HepG2 (cell line): ENCODE measurements at regions not wholly inside any gene's neighbourhood (a gene's known extent, or its start where the extent isn't known, plus 50 kb on each side); places are given as distances from the start of the nearest gene placed in this dataset.

Experiments used
- ATAC-seq: fragments of 200-7000 bp; cut with Tn5 transposase; 3 replicates; pipeline ENCODE4 v1.9.1; 2020; ENCODE audit warnings: mild to moderate bottlenecking, moderate library complexity
- BruUV-seq: library from RNA; stranded (reverse); fragments of 400-500 nt; replicated peaks from 2 replicates; lab custom pipeline; 2021; lab: Mats Ljungman, UMichigan
- CTCF ChIA-PET: fragments of 300-600 bp; formaldehyde crosslinking; extraction: SDS; loops from one replicate; lab custom pipeline; 2021; ENCODE audit warnings: low total read pairs, inconsistent platforms, low intra/inter-chr PET ratio; lab: Yijun Ruan, JAX
- POLR2A ChIA-PET: fragments of 350-600 bp; sonication (Branson Sonifier 250); formaldehyde crosslinking; loops from one replicate; lab custom pipeline; 2020; ENCODE audit warnings: antibody characterized with exemption, inconsistent platforms; lab: Yijun Ruan, JAX
- DNase-seq: peaks from one replicate; pipeline ENCODE4 v3.0.0-alpha.2; 2015; ENCODE audit warnings: low spot score
- FAIRE-seq: peaks from 3 replicates; lab custom pipeline; 2011; peaks lifted over from hg19 to GRCh38; lab: Jason Lieb, UNC
- H2AFZ ChIP-seq: one replicate; pipeline ENCODE4 v1.6.1; 2011; ENCODE audit warnings: low read length, inconsistent platforms
- H3K27ac ChIP-seq: fragments of 300-600 bp; 3 replicates; pipeline ENCODE4 v1.8.0; 2011; ENCODE audit warnings: mixed run types, mild to moderate bottlenecking, mixed read lengths, low read length, inconsistent platforms; ENCODE audit not compliant: insufficient read depth; ENCODE audit errors: extremely low read length
- H3K27me3 ChIP-seq, 2 experiments: fragments of 200-600 bp in 1 of 2; 2 replicates in 1 of 2; 3 replicates in 1 of 2; pipeline versions ENCODE4 v1.6.0 to v1.8.0; 2011; ENCODE audit warnings: low read length in 2 of 2, mild to moderate bottlenecking in 2 of 2, moderate library complexity in 2 of 2, inconsistent platforms in 1 of 2; ENCODE audit not compliant: insufficient read depth in 2 of 2, control insufficient read depth in 1 of 2
- H3K36me3 ChIP-seq, 2 experiments: fragments of 200-600 bp in 1 of 2; replicated peaks in 1 of 2; 2 replicates in 1 of 2; 3 replicates in 1 of 2; pipeline versions ENCODE4 v1.5.1 to v1.8.0; 2011; ENCODE audit warnings: low read length in 2 of 2, inconsistent platforms in 1 of 2; ENCODE audit not compliant: insufficient read depth in 2 of 2, control insufficient read depth in 1 of 2
- H3K4me1 ChIP-seq: 2 replicates; pipeline ENCODE4 v1.5.1; 2012; ENCODE audit warnings: low read length, inconsistent platforms; ENCODE audit not compliant: insufficient read depth
- H3K4me2 ChIP-seq: 2 replicates; pipeline ENCODE4 v1.6.0; 2011; ENCODE audit warnings: low read depth, low read length, inconsistent platforms
- H3K4me3 ChIP-seq, 3 experiments: fragments of 200-600 bp in 1 of 3; sonication (generic), shearing (Covaris generic) in 1 of 3; replicated peaks in 1 of 3; 2 replicates each; pipeline ENCODE4 v1.5.1; 2011 to 2016; ENCODE audit warnings: low read length in 3 of 3, inconsistent platforms in 2 of 3, low read depth in 2 of 3, mild to moderate bottlenecking in 2 of 3, control low read depth in 1 of 3, mixed read lengths in 1 of 3; ENCODE audit not compliant: insufficient read depth in 1 of 3
- H3K79me2 ChIP-seq: one replicate; pipeline ENCODE4 v1.6.1; 2011; ENCODE audit warnings: low read length, inconsistent platforms; ENCODE audit not compliant: insufficient read depth
- H3K9ac ChIP-seq: 2 replicates; pipeline ENCODE4 v1.6.0; 2011; ENCODE audit warnings: mild to moderate bottlenecking, low read depth, low read length, inconsistent platforms; ENCODE audit not compliant: insufficient read depth
- H3K9me3 ChIP-seq: 2 replicates; pipeline ENCODE4 v1.5.1; 2012; ENCODE audit warnings: mild to moderate bottlenecking, low read length
- H4K20me1 ChIP-seq: 2 replicates; pipeline ENCODE4 v1.6.0; 2011; ENCODE audit warnings: inconsistent platforms, mild to moderate bottlenecking, low read length, moderate library complexity; ENCODE audit not compliant: insufficient read depth
- HES4 ChIP-seq: sonication (generic); formaldehyde crosslinking; IDR thresholded peaks from 2 replicates; pipeline ENCODE4 v1.9.0; 2021; ENCODE audit warnings: mild to moderate bottlenecking, missing genetic modification reagents, borderline replicate concordance
- NFATC3 ChIP-seq: sonication (generic); formaldehyde crosslinking; IDR thresholded peaks from 2 replicates; pipeline ENCODE4 v1.5.1; 2020; ENCODE audit warnings: mild to moderate bottlenecking, missing genetic modification reagents
- SMYD3 ChIP-seq: sonication (generic); formaldehyde crosslinking; IDR thresholded peaks from 2 replicates; pipeline ENCODE4 v1.8.1; 2023; ENCODE audit warnings: mild to moderate bottlenecking, missing genetic modification reagents
- ZNF20 ChIP-seq: sonication (generic); formaldehyde crosslinking; IDR thresholded peaks from 2 replicates; pipeline ENCODE4 v1.4.0; 2020; ENCODE audit warnings: mild to moderate bottlenecking, moderate library complexity, missing genetic modification reagents
- ZNF251 ChIP-seq: sonication (generic); formaldehyde crosslinking; IDR thresholded peaks from 2 replicates; pipeline ENCODE4 v1.9.0; 2021; ENCODE audit warnings: mild to moderate bottlenecking, missing genetic modification reagents
- ZNF274 ChIP-seq: sonication (generic); formaldehyde crosslinking; IDR thresholded peaks from 2 replicates; pipeline ENCODE4 v1.5.1; 2020; ENCODE audit warnings: mild to moderate bottlenecking, missing genetic modification reagents
- ZNF558 ChIP-seq: sonication (generic); formaldehyde crosslinking; IDR thresholded peaks from 2 replicates; pipeline ENCODE4 v1.9.0; 2022; ENCODE audit warnings: mild to moderate bottlenecking, missing genetic modification reagents, borderline replicate concordance
- ZNF589 ChIP-seq: sonication (generic); formaldehyde crosslinking; conservative IDR thresholded peaks from 2 replicates; pipeline ENCODE4 v1.8.0; 2022; ENCODE audit warnings: mild to moderate bottlenecking, moderate library complexity, missing genetic modification reagents
- ZNF724P ChIP-seq: sonication (generic); formaldehyde crosslinking; IDR thresholded peaks from 2 replicates; pipeline ENCODE4 v1.8.0; 2022; ENCODE audit warnings: missing genetic modification reagents, borderline replicate concordance
- ZNF776 ChIP-seq: sonication (generic); formaldehyde crosslinking; IDR thresholded peaks from 2 replicates; pipeline ENCODE4 v1.4.0; 2020; ENCODE audit warnings: mild to moderate bottlenecking, missing genetic modification reagents
- ZSCAN12 ChIP-seq: sonication (generic); formaldehyde crosslinking; IDR thresholded peaks from 2 replicates; pipeline ENCODE4 v1.9.0; 2021; ENCODE audit warnings: mild to moderate bottlenecking, missing genetic modification reagents
- in situ Hi-C: cut with HindIII; loops from 2 replicates; pipeline ENCODE4 v1.10.0; 2017; ENCODE audit warnings: low pct_unique_long_range_greater_than_20kb; ENCODE audit not compliant: extremely low pct_ligation_motif_present
- intact Hi-C: fragments of 100-400 bp; cut with micrococcal nuclease; formaldehyde crosslinking; loops from one replicate; pipeline ENCODE4 v1.10.0; 2022; ENCODE audit not compliant: unreplicated experiment
- TF ChIP-seq, protein P1 (sequence below): sonication (generic); formaldehyde crosslinking; IDR thresholded peaks from 2 replicates; pipeline ENCODE4 v1.5.0; 2020; ENCODE audit warnings: missing genetic modification reagents, mild to moderate bottlenecking, borderline replicate concordance
- TF ChIP-seq, protein P2 (sequence below): sonication (generic); formaldehyde crosslinking; IDR thresholded peaks from 2 replicates; pipeline ENCODE4 v1.4.0; 2020; ENCODE audit warnings: mild to moderate bottlenecking, missing genetic modification reagents
- TF ChIP-seq, protein P3 (sequence below): sonication (generic); formaldehyde crosslinking; IDR thresholded peaks from 2 replicates; pipeline ENCODE4 v1.5.0; 2020; ENCODE audit warnings: mild to moderate bottlenecking, missing genetic modification reagents
- TF ChIP-seq, protein P4 (sequence below): IDR thresholded peaks from 2 replicates; pipeline ENCODE4 v1.6.1; 2016; ENCODE audit warnings: mild to moderate bottlenecking, missing biosample characterization, missing genetic modification reagents

DNA sequence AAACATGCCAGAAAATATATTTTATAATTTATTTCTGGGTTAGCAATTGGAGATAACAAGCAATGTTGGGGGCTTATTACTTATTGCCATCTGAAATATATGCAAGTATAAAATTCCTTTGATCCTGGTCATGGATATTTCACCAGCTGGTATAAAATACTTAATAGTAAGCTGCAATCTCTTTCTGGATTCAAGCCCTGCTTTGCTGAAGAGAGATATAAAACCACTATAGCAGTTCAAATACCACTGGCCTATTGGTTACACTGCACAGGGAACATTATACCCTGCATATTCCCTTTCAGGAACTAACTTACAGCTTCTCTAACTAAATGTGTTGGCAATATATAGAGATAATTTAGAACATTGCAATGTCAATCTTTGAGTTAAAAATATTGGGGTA is 546.2 kb upstream of the ATP2B1 start:
- Histone ChIP-seq H3K27me3 (no peaks in the 10 kb centered on the region), H3K79me2 (no peaks in the 10 kb centered on the region), H3K4me3 (no peak overlapping the region), H3K9me3 (peaks cover 20% of the 10 kb centered on the region), H2AFZ (no peak overlapping the region), H3K9ac (no peak overlapping the region), H3K4me2 (no peak overlapping the region), H3K27ac (no peak overlapping the region), H3K4me1 (no peaks in the 10 kb centered on the region), H4K20me1 (no peaks in the 10 kb centered on the region), H3K36me3 (no peaks in the 10 kb centered on the region)
- intact Hi-C loops: no loop called here
- POLR2A ChIA-PET: no interaction called here
- no peak for DNase-seq
- CTCF ChIA-PET: no interaction called here
- no TSS peak for BruUV-seq
- no peak for FAIRE-seq
- in situ Hi-C loops: no loop called here
- ATAC-seq: no peak
- no peak for TF ChIP-seq ZNF558 (CRISPR knock-in tag)
- TF ChIP-seq, protein P1, sequence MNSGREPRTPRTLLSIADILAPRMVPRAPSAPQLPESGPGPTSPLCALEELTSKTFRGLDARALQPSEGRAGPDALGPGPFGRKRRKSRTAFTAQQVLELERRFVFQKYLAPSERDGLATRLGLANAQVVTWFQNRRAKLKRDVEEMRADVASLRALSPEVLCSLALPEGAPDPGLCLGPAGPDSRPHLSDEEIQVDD: no peak
- TF ChIP-seq ZSCAN12: no peak
- no peak for TF ChIP-seq ZNF724P (CRISPR knock-in tag)
- no peak for TF ChIP-seq ZNF776 (CRISPR knock-in tag)
- TF ChIP-seq, protein P2, sequence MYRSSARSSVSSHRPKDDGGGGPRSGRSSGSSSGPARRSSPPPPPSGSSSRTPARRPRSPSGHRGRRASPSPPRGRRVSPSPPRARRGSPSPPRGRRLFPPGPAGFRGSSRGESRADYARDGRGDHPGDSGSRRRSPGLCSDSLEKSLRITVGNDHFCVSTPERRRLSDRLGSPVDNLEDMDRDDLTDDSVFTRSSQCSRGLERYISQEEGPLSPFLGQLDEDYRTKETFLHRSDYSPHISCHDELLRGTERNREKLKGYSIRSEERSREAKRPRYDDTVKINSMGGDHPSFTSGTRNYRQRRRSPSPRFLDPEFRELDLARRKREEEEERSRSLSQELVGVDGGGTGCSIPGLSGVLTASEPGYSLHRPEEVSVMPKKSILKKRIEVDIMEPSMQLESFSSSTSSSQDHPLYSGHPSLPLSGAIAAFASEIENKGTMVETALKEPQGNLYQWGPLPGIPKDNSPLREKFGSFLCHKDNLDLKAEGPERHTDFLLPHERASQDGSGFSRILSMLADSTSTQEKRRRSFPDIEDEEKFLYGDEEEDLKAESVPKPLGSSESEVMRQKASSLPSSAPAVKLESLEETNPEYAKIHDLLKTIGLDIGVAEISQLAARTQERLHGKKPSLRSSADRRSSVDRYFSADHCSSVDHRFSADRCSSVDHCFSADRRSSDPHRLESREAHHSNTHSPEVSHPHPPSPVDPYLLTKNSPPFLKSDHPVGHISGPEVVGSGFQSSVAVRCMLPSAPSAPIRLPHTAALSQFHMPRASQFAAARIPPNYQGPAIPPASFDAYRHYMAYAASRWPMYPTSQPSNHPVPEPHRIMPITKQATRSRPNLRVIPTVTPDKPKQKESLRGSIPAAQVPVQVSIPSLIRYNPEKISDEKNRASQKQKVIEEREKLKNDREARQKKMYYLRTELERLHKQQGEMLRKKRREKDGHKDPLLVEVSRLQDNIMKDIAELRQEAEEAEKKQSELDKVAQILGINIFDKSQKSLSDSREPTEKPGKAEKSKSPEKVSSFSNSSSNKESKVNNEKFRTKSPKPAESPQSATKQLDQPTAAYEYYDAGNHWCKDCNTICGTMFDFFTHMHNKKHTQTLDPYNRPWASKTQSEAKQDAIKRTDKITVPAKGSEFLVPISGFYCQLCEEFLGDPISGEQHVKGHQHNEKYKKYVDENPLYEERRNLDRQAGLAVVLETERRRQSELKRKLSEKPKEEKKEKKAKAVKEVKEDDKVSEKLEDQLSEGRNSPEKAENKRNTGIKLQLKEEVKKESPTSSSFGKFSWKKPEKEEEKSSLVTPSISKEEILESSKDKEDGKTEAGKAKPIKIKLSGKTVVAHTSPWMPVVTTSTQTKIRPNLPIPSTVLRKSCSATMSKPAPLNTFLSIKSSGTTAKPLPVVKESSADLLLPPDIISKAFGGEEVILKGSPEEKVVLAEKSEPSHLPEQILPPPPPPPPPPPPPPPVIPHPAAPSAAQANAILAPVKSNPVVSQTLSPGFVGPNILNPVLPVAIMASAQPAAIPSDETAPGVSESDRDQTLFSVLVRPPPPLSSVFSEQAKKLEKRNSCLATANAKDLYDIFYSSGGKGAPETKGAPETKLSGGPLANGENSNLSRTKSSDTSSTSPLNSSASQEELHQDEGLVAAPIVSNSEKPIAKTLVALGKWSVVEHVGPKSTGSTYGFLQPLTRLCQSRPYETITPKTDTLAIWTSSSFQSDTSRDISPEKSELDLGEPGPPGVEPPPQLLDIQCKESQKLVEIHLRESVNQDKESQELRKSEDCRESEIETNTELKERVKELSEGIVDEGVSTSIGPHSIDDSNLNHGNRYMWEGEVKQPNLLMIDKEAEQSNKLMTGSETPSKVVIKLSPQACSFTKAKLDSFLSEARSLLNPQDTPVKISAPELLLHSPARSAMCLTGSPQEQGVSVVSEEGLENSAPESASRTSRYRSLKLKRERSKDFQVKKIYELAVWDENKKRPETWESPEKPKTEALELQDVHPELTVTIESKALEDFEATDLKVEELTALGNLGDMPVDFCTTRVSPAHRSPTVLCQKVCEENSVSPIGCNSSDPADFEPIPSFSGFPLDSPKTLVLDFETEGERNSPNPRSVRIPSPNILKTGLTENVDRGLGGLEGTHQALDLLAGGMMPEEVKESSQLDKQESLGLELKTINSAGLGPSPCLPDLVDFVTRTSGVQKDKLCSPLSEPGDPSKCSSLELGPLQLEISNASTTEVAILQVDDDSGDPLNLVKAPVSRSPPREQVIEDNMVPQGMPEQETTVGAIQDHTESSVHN (CRISPR knock-in tag): no peak
- TF ChIP-seq, protein P3, sequence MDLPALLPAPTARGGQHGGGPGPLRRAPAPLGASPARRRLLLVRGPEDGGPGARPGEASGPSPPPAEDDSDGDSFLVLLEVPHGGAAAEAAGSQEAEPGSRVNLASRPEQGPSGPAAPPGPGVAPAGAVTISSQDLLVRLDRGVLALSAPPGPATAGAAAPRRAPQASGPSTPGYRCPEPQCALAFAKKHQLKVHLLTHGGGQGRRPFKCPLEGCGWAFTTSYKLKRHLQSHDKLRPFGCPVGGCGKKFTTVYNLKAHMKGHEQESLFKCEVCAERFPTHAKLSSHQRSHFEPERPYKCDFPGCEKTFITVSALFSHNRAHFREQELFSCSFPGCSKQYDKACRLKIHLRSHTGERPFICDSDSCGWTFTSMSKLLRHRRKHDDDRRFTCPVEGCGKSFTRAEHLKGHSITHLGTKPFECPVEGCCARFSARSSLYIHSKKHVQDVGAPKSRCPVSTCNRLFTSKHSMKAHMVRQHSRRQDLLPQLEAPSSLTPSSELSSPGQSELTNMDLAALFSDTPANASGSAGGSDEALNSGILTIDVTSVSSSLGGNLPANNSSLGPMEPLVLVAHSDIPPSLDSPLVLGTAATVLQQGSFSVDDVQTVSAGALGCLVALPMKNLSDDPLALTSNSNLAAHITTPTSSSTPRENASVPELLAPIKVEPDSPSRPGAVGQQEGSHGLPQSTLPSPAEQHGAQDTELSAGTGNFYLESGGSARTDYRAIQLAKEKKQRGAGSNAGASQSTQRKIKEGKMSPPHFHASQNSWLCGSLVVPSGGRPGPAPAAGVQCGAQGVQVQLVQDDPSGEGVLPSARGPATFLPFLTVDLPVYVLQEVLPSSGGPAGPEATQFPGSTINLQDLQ: no peak
- TF ChIP-seq ZNF274 (CRISPR knock-in tag): no peak
- TF ChIP-seq NFATC3: no peak
- TF ChIP-seq ZNF20 (CRISPR knock-in tag): no peak
- no peak for TF ChIP-seq ZNF251
- TF ChIP-seq, protein P4, sequence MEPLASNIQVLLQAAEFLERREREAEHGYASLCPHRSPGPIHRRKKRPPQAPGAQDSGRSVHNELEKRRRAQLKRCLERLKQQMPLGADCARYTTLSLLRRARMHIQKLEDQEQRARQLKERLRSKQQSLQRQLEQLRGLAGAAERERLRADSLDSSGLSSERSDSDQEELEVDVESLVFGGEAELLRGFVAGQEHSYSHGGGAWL: no peak
- TF ChIP-seq SMYD3 (CRISPR knock-in tag): no peak
- no peak for TF ChIP-seq HES4 (CRISPR knock-in tag)
- no peak for TF ChIP-seq ZNF589 (CRISPR knock-in tag)
